Breast epithelium (tissue), 3 donors: ENCODE measurements at regions not wholly inside any gene's neighbourhood (a gene's known extent, or its start where the extent isn't known, plus 50 kb on each side); places are given as distances from the start of the nearest gene placed in this dataset.

ENCODE experiments used
- CTCF ChIP-seq, 3 donors: fragments of 450-650 bp; IDR thresholded peaks; one replicate each; pipeline ENCODE4 v1.5.1; 2016 to 2017; ENCODE audit warnings: antibody characterized with exemption in 3 of 3, mild to moderate bottlenecking in 3 of 3, moderate library complexity in 3 of 3
- POLR2A ChIP-seq: fragments of 450-650 bp; IDR thresholded peaks from one replicate; pipeline ENCODE4 v1.6.1; 2016; ENCODE audit warnings: antibody characterized with exemption, mild to moderate bottlenecking, moderate library complexity
- POLR2AphosphoS5 ChIP-seq, 3 donors: sonication (generic); formaldehyde crosslinking; IDR thresholded peaks; one replicate each; pipeline ENCODE4 v1.6.1; 2017; ENCODE audit warnings: antibody characterized with exemption in 3 of 3

DNA sequence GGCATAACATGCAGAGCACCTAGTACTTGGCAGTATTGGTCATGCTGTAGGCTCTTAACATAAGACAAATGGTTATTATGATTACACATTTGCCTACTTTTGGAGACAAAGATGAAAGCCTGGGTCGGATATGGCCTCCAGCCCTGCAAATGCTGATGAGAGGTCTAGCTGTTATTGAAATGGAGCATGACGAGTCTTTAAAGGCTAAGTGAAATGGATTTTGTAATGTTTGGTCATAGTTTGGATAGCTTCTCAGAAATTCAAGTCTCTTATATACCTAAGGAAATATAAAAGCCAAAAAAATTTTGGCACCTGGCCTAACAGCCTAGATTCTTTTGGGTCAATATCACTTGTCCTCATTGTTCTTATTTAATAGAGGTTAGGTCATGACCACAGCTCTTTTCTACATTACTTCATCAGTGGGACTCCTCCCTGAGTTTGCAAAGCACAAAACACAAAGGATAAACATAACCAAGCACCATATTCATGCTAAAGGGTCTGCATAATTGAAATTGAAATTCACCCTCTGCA is 69.2 kb upstream of the WLS start:
- TF ChIP-seq POLR2AphosphoS5 (IDR thresholded peaks at IDR 0.05) (no peak), CTCF (IDR thresholded peaks at IDR 0.05) (no peak), POLR2A (no peak)
